ENCODE measurements at regions not wholly inside any gene's neighbourhood (a gene's known extent, or its start where the extent isn't known, plus 50 kb on each side); places are given as distances from the start of the nearest gene placed in this dataset.
"Not testable (repeated sequence)": the region's sequence is repeated elsewhere in the genome, so short reads cannot be mapped to it uniquely, and the experiment has no call there.

- 77 to 81% (median 79%) methylated on average over 6 of the region's 6 CpGs for WGBS, 3 donors
- Histone ChIP-seq H3K27me3 (no peaks in the 10 kb centered on the region), H3K27ac (no peak overlapping the region), H3K9me3 (no peaks in the 10 kb centered on the region), H3K4me1 (ENCODE audit: insufficient read depth) (no peaks in the 10 kb centered on the region), H3K4me3 (no peak overlapping the region), H3K36me3 (no peaks in the 10 kb centered on the region)
- intact Hi-C loops (cut with DNase I), result no loop called here
- no peak for DNase-seq
- TF ChIP-seq EP300 (IDR thresholded peaks at IDR 0.05) (no peak), POLR2A (IDR thresholded peaks at IDR 0.05) (no peak)
- TF ChIP-seq, protein P1, sequence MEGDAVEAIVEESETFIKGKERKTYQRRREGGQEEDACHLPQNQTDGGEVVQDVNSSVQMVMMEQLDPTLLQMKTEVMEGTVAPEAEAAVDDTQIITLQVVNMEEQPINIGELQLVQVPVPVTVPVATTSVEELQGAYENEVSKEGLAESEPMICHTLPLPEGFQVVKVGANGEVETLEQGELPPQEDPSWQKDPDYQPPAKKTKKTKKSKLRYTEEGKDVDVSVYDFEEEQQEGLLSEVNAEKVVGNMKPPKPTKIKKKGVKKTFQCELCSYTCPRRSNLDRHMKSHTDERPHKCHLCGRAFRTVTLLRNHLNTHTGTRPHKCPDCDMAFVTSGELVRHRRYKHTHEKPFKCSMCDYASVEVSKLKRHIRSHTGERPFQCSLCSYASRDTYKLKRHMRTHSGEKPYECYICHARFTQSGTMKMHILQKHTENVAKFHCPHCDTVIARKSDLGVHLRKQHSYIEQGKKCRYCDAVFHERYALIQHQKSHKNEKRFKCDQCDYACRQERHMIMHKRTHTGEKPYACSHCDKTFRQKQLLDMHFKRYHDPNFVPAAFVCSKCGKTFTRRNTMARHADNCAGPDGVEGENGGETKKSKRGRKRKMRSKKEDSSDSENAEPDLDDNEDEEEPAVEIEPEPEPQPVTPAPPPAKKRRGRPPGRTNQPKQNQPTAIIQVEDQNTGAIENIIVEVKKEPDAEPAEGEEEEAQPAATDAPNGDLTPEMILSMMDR (IDR thresholded peaks at IDR 0.05), result no peak
Measured at GRCh38 chr9:80771555-80772347, 917.6 kb downstream of the TLE1 start.

- Histone ChIP-seq H3K27ac (no peak overlapping the region), H3K4me3 (no peak overlapping the region), H3K9me3 (no peaks in the 10 kb centered on the region), H3K36me3 (no peaks in the 10 kb centered on the region), H3K27me3 (no peaks in the 10 kb centered on the region), H3K4me1 (ENCODE audit: insufficient read depth) (no peaks in the 10 kb centered on the region)
- no peak for TF ChIP-seq EP300 (IDR thresholded peaks at IDR 0.05)
- TF ChIP-seq POLR2A (IDR thresholded peaks at IDR 0.05), result no peak
- TF ChIP-seq, protein P1 (IDR thresholded peaks at IDR 0.05), result no peak
- DNase-seq, result no peak
- intact Hi-C loops (cut with DNase I), result loop anchor here in 1 of 4 donors (1.0 kb wide), 1 partner anchor 47 kb away; no protein-coding TSS in a partner anchor
- 55 to 59% (median 59%) methylated on average over 4 of the region's 4 CpGs for whole genome bisulfite sequencing, 3 donors
Measured at GRCh38 chr9:80763536-80763935, 925.8 kb downstream of the TLE1 start.

- 86 to 94% (median 88%) methylated on average over 2 of the region's 2 CpGs for WGBS, 3 donors
- H3K4me1 ChIP-seq (ENCODE audit: insufficient read depth), result no peaks in the 10 kb centered on the region
Measured at GRCh38 chr9:80755586-80755985, 933.8 kb downstream of the TLE1 start.

DNA sequence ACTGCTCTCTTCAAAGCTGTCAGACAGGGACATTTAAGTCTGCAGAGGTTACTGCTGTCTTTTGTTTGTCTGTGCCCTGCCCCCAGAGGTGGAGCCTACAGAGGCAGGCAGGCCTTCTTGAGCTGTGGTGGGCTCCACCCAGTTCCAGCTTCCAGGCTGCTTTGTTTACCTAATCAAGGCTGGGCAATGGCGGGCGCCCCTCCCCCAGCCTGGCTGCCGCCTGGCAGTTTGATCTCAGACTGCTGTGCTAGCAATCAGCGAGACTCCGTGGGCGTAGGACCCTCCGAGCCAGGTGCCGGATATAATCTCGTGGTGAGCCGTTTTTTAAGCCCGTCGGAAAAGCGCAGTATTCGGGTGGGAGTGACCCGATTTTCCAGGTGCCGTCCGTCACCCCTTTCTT, 942.3 kb downstream of the TLE1 start:
- 83 to 87% (median 83%) methylated on average over 16 to 17 of the region's 17 CpGs for WGBS, 3 donors
- H3K4me1 ChIP-seq (ENCODE audit: insufficient read depth); intact Hi-C loops (cut with DNase I); DNase-seq; H3K36me3 ChIP-seq; H3K27me3 ChIP-seq; H3K27ac ChIP-seq; H3K4me3 ChIP-seq; H3K9me3 ChIP-seq: not testable (repeated sequence)

More at GRCh38 chr9:80755586-80755985, 933.8 kb downstream of the TLE1 start:
- no peak overlapping the region for H3K4me3 ChIP-seq
- H3K36me3 ChIP-seq, result no peaks in the 10 kb centered on the region
- DNase-seq, result no peak
- intact Hi-C loops (cut with DNase I), result no loop called here
- H3K27ac ChIP-seq, result no peak overlapping the region
- H3K27me3 ChIP-seq, result no peaks in the 10 kb centered on the region
- TF ChIP-seq, protein P1 (IDR thresholded peaks at IDR 0.05), result no peak
- no peak for TF ChIP-seq POLR2A (IDR thresholded peaks at IDR 0.05)
- TF ChIP-seq EP300 (IDR thresholded peaks at IDR 0.05), result no peak
- H3K9me3 ChIP-seq, result no peaks in the 10 kb centered on the region

- 6 to 12% (median 7%) methylated on average over 2 of the region's 2 CpGs for WGBS, 3 donors
- TF ChIP-seq, protein P1 (IDR thresholded peaks at IDR 0.05), result no peak
- TF ChIP-seq POLR2A (IDR thresholded peaks at IDR 0.05), result no peak
- no peak for TF ChIP-seq EP300 (IDR thresholded peaks at IDR 0.05)
- intact Hi-C loops (cut with DNase I), result no loop called here
- Histone ChIP-seq H3K27ac (no peak overlapping the region), H3K4me3 (no peak overlapping the region), H3K4me1 (ENCODE audit: insufficient read depth) (no peaks in the 10 kb centered on the region), H3K36me3 (no peaks in the 10 kb centered on the region), H3K27me3 (no peaks in the 10 kb centered on the region), H3K9me3 (no peaks in the 10 kb centered on the region)
- no peak for DNase-seq
Measured at GRCh38 chr9:80732506-80732905, 956.8 kb downstream of the TLE1 start.
